Nephron progenitor cell (in vitro differentiated cells): ENCODE measurements at regions not wholly inside any gene's neighbourhood (a gene's known extent, or its start where the extent isn't known, plus 50 kb on each side); places are given as distances from the start of the nearest gene placed in this dataset.

Source experiments
- DNase-seq: peaks from one replicate; pipeline ENCODE4 v3.0.0; 2021
- H3K27ac Mint-ChIP-seq: 2 replicates; pipeline ENCODE4 v1.8.0; 2021; ENCODE audit warnings: mild to moderate bottlenecking, moderate library complexity, mixed read lengths
- H3K27me3 Mint-ChIP-seq: 2 replicates; pipeline ENCODE4 v1.8.0; 2021; ENCODE audit warnings: mild to moderate bottlenecking, low read depth, mixed read lengths; ENCODE audit not compliant: poor library complexity
- H3K36me3 Mint-ChIP-seq: 2 replicates; pipeline ENCODE4 v1.8.0; 2021; ENCODE audit warnings: low read depth, mixed read lengths
- H3K4me1 Mint-ChIP-seq: 2 replicates; pipeline ENCODE4 v1.8.0; 2021; ENCODE audit warnings: mixed read lengths
- H3K4me3 Mint-ChIP-seq: 2 replicates; pipeline ENCODE4 v1.8.0; 2021; ENCODE audit warnings: mild to moderate bottlenecking, moderate library complexity, mixed read lengths
- H3K9me3 Mint-ChIP-seq: 2 replicates; pipeline ENCODE4 v1.8.0; 2021; ENCODE audit warnings: mild to moderate bottlenecking, moderate library complexity, mixed read lengths
- CTCF ChIP-seq: fragments of 200-600 bp; sonication (generic); IDR thresholded peaks from 2 replicates; pipeline ENCODE4 v1.5.0; 2021; ENCODE audit warnings: antibody characterized with exemption

GRCh38 chr10:89082086-89082485 is 91.5 kb downstream of the FAS start:
- no peak overlapping the region for H3K27ac Mint-ChIP-seq
- no peak for DNase-seq
- H3K9me3 Mint-ChIP-seq = no peaks in the 10 kb centered on the region
- H3K27me3 Mint-ChIP-seq = peaks cover 6% of the 10 kb centered on the region
- no peaks in the 10 kb centered on the region for H3K36me3 Mint-ChIP-seq
- TF ChIP-seq CTCF = no peak
- H3K4me3 Mint-ChIP-seq = no peak overlapping the region
- no peaks in the 10 kb centered on the region for H3K4me1 Mint-ChIP-seq

- H3K9me3 Mint-ChIP-seq = no peaks in the 10 kb centered on the region
- no peak for DNase-seq
- H3K36me3 Mint-ChIP-seq = no peaks in the 10 kb centered on the region
- no peaks in the 10 kb centered on the region for H3K4me1 Mint-ChIP-seq
- H3K27me3 Mint-ChIP-seq = peaks cover 6% of the 10 kb centered on the region
- no peak overlapping the region for H3K4me3 Mint-ChIP-seq
- no peak for TF ChIP-seq CTCF
- no peak overlapping the region for H3K27ac Mint-ChIP-seq
Observed at GRCh38 chr10:89080660-89081059, 90.1 kb downstream of the FAS start.

GRCh38 chr10:89079961-89080360 is 89.4 kb downstream of the FAS start:
- Mint-ChIP-seq H3K27ac (no peak overlapping the region), H3K4me1 (no peaks in the 10 kb centered on the region), H3K36me3 (no peaks in the 10 kb centered on the region), H3K4me3 (no peak overlapping the region), H3K27me3 (peaks cover 6% of the 10 kb centered on the region), H3K9me3 (no peaks in the 10 kb centered on the region)
- no peak for DNase-seq
- no peak for TF ChIP-seq CTCF

GRCh38 chr10:89078724-89079672 is 88.4 kb downstream of the FAS start:
- Mint-ChIP-seq H3K4me1 (peaks cover 6% of the 10 kb centered on the region), H3K9me3 (no peaks in the 10 kb centered on the region), H3K36me3 (no peaks in the 10 kb centered on the region), H3K27ac (no peak overlapping the region), H3K27me3 (peaks cover 6% of the 10 kb centered on the region), H3K4me3 (no peak overlapping the region)
- TF ChIP-seq CTCF = no peak
- DNase-seq = no peak

- TF ChIP-seq CTCF = no peak
- DNase-seq = no peak
- Mint-ChIP-seq H3K4me3 (no peak overlapping the region), H3K9me3 (no peaks in the 10 kb centered on the region), H3K27me3 (peaks cover 6% of the 10 kb centered on the region), H3K27ac (no peak overlapping the region), H3K36me3 (no peaks in the 10 kb centered on the region), H3K4me1 (peaks cover 10% of the 10 kb centered on the region)
Observed at GRCh38 chr10:89076120-89076519, 85.5 kb downstream of the FAS start.

- H3K27me3 Mint-ChIP-seq = peaks cover 6% of the 10 kb centered on the region
- H3K36me3 Mint-ChIP-seq = no peaks in the 10 kb centered on the region
- H3K9me3 Mint-ChIP-seq = no peaks in the 10 kb centered on the region
- no peak overlapping the region for H3K27ac Mint-ChIP-seq
- DNase-seq = no peak
- H3K4me3 Mint-ChIP-seq = no peak overlapping the region
- no peak for TF ChIP-seq CTCF
- peaks cover 10% of the 10 kb centered on the region for H3K4me1 Mint-ChIP-seq
Observed at GRCh38 chr10:89075631-89076030, 85.0 kb downstream of the FAS start.
